ENCODE measurements at regions not wholly inside any gene's neighbourhood (a gene's known extent, or its start where the extent isn't known, plus 50 kb on each side); places are given as distances from the start of the nearest gene placed in this dataset.

- POLR2A ChIA-PET: no interaction called here
- DNase-seq (ENCODE audit: low read depth): no peak
- CTCF ChIA-PET: no interaction called here
Observed at GRCh38 chr15:50815958-50816590, 50.6 kb upstream of the SPPL2A start.

More at GRCh38 chr15:50815958-50816590, 50.6 kb upstream of the SPPL2A start:
- no peak for TF ChIP-seq CTCF (IDR thresholded peaks at IDR 0.05; ENCODE audit: insufficient read depth, low read depth, low read length)
- H3K36me3 ChIP-seq (ENCODE audit: control insufficient read depth, insufficient read depth, low read length): no peaks in the 10 kb centered on the region
- H3K4me3 ChIP-seq (ENCODE audit: low read depth, low read length): no peak overlapping the region
- H3K27me3 ChIP-seq (ENCODE audit: control insufficient read depth, insufficient read depth, low read length): no peaks in the 10 kb centered on the region; the same call in 1 of the 2 replicates
